ENCODE measurements at regions not wholly inside any gene's neighbourhood (a gene's known extent, or its start where the extent isn't known, plus 50 kb on each side); places are given as distances from the start of the nearest gene placed in this dataset.

DNA sequence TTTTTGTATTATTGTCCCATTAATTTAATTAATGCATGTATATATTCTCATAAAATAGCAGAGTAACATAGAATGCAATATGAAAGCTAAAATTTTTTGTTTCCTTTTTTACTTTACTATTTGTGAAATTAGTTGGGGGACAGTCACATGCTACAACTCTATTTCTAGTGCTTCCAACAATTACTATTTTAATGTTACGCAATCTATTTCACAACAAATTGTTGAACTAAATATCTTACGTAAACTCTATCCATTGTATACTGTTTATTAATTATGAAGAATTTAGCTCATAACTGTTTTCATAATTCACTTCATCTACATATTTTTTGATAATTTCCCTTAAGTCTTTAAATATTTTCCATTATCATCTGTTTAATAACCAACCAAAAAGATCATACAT is 1685.4 kb upstream of the CDH6 start:
- TF ChIP-seq, protein P1, sequence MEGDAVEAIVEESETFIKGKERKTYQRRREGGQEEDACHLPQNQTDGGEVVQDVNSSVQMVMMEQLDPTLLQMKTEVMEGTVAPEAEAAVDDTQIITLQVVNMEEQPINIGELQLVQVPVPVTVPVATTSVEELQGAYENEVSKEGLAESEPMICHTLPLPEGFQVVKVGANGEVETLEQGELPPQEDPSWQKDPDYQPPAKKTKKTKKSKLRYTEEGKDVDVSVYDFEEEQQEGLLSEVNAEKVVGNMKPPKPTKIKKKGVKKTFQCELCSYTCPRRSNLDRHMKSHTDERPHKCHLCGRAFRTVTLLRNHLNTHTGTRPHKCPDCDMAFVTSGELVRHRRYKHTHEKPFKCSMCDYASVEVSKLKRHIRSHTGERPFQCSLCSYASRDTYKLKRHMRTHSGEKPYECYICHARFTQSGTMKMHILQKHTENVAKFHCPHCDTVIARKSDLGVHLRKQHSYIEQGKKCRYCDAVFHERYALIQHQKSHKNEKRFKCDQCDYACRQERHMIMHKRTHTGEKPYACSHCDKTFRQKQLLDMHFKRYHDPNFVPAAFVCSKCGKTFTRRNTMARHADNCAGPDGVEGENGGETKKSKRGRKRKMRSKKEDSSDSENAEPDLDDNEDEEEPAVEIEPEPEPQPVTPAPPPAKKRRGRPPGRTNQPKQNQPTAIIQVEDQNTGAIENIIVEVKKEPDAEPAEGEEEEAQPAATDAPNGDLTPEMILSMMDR (IDR thresholded peaks at IDR 0.05) = no peak
- TF ChIP-seq POLR2A (IDR thresholded peaks at IDR 0.05) = no peak

Measured in Peyer's patch (tissue), 4 donors.